Uterus (tissue), 2 donors: ENCODE measurements at regions not wholly inside any gene's neighbourhood (a gene's known extent, or its start where the extent isn't known, plus 50 kb on each side); places are given as distances from the start of the nearest gene placed in this dataset.

Experiments used
- CTCF ChIP-seq, 4 experiments: fragments of 200-600 bp in 2 of 4; fragments of 450-650 bp in 2 of 4; sonication (generic) in 2 of 4; IDR thresholded peaks; one replicate each; pipeline ENCODE4 v1.5.1; 2016 to 2019; ENCODE audit warnings: antibody characterized with exemption in 4 of 4, mild to moderate bottlenecking in 2 of 4, moderate library complexity in 1 of 4
- POLR2A ChIP-seq, 2 donors: fragments of 450-650 bp; IDR thresholded peaks; one replicate each; pipeline ENCODE4 v1.6.1; 2016; ENCODE audit warnings: antibody characterized with exemption in 2 of 2, mild to moderate bottlenecking in 1 of 2, moderate library complexity in 1 of 2

- TF ChIP-seq POLR2A (IDR thresholded peaks at IDR 0.05), result no peak
- no peak for TF ChIP-seq CTCF (IDR thresholded peaks at IDR 0.05)
These were observed 58.2 kb upstream of the FLRT2 start for GRCh38 chr14:85471744-85472143.
